ENCODE measurements at regions not wholly inside any gene's neighbourhood (a gene's known extent, or its start where the extent isn't known, plus 50 kb on each side); places are given as distances from the start of the nearest gene placed in this dataset.
"Not testable (repeated sequence)": the region's sequence is repeated elsewhere in the genome, so short reads cannot be mapped to it uniquely, and the experiment has no call there.

DNA sequence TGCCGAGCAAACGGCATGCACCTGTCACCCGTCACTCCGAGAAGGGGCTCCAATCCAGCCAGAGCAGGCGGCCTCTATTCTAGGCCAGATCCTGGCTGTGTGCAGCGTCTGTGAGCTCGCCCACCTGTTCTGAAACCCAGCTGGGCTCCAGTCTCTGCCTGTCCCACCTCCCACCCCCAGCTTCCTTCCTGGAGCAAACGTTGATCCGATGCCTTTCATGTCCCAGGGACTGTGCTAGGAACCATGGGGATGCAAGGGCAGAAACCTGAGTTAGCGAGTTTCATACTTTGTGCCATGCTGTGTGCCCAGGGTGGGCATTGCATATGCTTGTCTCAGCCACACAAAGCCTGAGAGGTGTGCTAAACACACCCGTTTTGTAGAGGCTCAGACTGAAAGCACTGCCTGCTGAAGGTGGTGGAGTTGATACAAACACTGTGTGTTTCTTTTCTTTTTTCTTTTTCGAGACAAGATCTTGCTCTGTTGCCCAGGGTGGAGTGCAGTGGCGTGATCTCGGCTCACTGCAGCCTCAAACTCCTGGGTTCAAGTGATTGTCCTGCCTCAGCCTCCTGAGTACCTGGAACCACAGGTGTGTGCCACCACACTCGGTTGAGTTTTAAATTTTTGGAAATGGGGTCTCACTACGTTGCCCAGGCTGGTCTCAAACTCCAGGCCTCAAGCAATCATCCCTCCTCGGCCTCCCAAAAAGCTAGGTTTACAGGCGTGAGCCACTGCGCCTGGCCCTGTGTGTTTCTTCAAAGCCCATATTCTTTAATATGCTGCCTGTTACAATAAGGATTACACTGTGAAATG is 84.1 kb upstream of the MED13L start:
- FAIRE-seq = no peak

DNA sequence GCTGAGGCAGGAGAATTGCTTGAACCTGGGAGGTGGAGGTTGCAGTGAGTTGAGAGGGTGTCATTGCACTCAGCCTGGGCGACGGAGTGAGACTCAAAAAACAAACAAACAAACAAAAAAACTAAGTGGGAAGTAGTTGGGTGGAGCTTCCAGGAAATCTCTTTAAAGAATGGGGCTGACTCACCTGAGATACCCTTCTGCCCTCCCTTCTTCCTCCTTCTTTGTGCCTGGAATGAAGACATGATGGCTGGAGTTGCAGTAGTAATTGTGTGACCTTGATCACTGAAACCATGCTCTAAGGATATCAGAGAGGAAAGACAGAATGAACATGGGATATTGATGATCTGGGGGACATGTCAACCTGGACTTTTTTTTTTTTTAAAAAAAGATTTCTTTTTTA is 87.6 kb upstream of the MED13L start:
- no peak for FAIRE-seq

DNA sequence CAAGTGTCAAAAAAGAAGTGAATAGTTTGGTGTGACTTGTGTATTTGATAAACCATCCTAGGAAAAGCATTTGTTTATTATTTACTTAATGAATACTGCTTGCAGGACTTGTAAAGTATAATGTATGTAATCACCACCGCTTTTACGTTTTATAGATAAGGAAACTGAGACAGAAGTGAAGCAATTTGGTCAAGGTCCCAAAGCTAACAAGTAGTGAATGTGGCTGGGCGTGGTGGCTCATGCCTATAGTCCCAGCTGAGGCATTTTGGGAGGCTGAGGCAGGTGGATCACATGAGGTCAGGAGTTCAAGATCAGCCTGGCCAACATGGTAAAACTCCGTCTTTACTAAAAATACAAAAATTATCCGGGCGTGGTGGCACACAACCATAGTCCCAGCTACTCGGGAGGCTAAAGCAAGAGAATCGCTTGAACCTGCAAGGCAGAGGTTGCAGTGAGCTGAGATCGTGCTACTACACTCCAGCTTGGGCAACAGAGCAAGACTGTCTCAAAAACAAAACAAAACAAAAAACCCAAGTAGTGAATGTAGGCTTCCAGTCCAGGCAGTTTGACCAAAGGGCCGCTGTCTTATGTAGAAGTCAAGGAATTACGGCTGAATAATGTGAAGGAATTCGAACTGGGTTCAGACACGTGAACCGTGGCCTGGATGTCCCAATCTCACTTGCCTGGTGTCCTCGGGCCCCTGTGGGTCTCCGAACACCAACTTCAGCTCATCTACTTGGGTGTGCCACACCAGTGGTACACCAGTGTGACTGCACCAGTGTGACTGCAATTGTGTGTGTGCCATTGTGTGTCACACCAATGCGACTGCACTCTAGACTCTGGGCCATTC is 88.3 kb upstream of the MED13L start:
- no peak for FAIRE-seq

DNA sequence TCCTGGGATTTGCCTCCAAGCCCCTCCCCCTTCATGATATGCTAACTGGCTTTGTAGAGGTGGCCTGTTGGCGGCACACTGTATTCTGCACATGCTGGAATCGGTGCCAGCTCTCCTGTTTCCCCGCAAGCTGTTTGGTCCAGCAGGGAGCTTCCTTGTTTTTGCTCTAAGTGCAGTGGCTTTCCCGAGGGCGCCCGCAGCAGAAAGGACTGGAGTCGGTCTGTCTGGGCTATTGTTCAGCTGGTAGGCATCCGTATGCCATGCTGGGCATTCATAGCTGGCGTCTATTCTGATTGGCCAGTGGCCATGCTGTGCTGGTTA is 88.9 kb upstream of the MED13L start:
- FAIRE-seq = no peak

DNA sequence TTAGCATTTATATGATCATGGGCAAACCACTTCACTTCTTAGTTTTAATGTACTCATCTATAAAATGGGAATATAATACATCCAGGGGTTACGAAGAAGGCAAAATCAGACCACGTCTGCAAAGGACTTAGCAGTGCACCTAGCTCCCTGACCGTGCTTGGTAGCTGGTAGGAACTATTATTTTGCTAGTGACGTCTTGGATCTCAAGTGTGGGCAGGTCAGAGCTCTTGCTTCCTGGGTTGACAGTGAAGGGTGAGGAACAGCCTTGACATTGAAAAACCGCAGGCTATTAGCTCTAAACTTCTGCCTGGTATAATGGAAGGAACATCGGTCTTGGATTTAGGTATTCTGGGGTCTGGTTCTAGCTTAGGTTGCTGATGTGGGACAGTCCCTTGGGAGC is 89.3 kb upstream of the MED13L start:
- FAIRE-seq = no peak

DNA sequence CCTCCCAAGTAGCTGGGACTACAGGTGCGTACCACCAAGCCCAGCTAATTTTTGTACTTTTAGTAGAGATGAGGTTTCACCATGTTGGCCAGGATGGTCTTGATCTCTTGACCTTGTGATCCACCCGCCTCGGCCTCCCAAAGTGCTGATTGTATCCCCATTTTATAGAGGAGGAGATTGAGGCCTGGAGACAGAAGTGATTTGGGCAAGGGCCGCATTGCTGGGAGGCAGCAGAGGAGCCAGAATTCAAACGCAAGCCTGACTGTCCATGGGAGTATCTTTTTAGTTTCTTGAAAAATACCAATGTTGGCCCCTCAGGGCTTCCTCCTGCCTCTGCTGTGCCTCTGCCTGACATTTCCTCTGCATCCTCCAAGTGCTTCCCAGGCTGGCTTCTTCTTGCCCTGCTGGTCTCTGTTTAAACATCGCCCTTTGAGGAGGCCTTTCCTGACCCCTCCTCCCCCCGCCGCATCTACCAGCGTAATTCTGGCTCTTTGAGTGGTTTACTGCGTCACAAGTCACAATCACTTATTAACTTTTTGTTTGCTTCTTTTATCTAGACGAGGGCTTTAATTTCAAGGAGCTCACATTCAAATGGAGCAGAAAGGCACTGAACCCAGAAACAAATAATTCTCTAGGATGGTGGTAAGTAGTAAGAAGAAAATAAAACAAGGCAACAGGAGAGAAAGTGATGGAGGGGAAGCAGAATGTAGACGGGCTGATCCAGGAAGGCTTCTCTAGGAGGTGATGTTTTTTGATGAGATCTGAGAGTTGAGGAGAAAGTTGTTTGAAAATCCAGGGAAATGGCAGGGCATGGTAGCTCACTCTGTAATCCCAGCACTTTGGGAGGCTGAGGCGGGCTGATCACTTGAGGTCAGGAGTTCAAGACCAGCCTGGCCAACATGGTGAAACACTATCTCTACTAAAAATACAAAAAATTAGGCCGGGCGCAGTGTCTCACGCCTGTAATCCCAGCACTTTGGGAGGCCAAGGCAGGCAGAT is 91.0 kb upstream of the MED13L start:
- no peak for FAIRE-seq

DNA sequence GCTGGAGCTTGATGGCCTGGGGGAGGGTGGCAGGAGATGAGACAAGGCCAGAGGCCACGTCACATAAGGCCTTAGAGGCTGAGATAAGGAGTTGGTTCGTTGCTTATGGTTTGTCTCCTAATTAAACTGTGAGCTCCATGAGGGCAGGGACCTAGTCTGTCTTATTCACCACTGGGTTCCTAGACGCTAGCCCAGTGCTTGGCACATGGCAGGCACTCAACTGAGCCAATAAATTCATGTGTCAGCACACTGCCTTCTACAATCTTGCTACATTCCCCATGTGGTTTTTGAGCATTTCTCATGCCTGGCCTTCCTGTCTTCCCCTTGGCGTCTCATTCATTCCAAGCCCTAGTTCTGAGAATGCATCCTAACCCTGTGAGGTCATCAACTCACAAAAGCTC is 92.5 kb upstream of the MED13L start:
- FAIRE-seq = no peak

DNA sequence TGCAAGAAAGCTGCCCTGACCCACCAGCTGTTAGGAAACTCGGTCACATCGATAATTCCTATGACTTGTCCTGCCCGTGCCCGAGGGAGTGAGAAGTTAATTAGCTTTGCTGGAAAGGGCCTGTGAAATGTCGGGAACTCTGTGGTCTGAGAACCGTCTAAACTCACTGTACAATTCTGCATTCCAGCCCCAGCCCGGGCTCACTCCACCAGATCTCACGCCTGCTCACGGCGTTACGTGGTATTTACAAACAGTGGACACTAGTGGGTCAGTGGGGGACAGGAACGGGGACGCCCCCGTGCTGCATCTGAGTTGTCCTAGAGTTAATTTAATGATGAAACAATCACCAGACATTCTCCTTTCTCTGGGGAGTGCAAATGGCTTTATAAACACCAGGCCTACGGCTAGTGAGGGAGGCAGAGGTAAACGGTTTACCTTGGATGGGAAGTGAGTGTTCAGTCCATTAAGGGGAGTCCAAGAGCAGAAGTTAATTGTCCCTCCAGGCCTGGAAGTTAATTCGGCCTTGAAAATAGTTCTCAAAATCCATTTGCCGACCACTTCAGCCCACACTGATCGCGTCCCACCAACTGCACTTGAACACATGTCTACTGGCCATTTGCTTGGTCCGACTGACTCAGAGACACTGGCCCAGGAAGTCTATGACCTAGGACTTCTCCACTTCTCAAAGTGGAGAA is 93.5 kb upstream of the MED13L start:
- no peak for FAIRE-seq

DNA sequence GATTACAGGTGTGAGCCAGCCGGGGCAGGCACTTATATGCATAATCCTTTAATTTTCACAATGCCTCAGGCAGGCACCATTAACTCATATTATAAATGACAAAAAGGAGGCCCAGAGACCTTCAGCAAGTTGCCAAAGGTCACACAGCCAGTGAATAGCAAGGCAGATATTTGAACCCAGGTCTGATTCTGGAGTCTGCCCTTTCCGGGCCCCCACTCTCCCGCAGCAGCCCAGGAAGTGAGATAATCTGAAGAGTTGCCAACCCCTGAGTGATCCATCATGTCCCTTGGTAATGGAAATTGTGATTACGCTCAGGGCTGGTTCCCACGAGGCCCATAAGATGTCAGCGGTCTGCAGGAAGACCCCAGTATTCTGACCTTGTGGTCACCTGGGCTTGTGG is 95.3 kb upstream of the MED13L start:
- FAIRE-seq = no peak

DNA sequence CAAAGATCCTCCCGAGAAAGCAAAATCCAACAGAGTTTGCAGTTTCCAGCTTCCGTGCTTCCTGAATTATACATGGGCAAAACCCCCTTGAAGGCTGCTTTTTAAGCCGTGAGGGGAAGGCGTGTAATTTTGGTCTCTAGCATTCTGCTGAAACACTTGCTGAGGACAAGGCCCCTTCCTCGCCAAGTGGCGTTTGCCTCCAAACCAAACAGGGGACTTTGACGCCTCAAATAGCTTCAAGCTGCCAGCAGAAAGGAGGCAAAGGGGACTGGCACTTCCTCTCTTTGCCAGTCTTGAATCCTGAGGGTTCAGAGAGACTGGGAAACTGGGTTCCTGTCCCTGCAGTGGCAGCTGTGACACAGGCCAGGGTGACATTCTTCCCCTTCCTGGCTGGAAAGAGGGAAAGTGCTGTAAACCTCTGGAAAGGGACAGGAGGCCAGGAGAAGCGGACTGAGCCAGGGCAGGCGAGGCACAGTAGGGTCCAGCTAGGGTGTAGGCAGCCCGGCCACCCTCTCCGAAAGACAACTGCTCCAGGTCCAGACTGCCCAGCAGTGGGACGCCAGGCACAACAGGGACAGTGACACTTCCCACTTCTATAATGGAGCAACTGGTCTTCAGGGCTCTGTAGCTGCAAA is 96.2 kb upstream of the MED13L start:
- no peak for FAIRE-seq

DNA sequence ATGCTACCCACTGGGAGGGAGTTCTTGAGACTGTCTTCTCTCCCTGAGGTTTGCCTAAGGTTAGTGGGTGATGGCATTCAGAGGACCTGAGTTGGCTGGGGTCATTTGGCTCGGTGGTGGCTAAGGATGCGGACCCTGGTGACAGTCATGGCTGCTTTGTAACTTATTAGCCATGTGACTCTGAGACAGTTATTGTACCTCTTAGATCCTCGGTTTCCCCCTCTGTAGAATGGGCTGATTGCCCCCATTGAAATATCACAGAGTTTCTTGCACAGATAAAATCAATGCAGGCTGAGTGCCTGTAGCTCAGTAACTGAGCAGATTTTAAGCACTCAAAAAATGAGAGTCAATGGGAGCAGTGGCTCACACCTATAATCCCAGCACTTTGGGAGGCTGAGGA is 96.7 kb upstream of the MED13L start:
- FAIRE-seq = no peak

DNA sequence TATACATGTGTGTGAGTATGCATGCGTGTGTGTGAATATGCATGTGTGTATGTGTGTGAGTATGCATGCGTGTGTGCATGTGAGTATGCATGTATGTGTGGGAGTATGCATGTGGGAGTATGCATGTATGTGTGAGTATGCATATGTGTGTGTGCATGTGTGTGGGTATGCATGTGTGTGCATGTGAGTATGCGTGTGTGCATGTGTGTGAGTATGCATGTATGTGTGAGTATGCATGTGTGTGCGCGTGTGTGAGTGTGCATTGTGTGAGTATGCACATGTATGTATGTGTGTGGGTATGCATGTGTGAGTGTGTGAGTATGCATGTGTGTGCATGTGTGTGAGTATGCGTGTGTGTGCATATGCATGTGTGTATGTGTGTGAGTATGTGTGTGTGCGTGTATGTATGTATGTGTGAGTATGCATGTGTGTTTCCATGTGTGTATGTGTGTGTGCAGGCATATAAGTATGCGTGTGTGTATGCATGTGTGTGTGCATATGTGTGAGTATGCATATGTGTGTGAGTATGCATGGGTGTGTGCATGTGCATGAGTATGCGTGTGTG is 97.9 kb upstream of the MED13L start:
- no peak for FAIRE-seq

DNA sequence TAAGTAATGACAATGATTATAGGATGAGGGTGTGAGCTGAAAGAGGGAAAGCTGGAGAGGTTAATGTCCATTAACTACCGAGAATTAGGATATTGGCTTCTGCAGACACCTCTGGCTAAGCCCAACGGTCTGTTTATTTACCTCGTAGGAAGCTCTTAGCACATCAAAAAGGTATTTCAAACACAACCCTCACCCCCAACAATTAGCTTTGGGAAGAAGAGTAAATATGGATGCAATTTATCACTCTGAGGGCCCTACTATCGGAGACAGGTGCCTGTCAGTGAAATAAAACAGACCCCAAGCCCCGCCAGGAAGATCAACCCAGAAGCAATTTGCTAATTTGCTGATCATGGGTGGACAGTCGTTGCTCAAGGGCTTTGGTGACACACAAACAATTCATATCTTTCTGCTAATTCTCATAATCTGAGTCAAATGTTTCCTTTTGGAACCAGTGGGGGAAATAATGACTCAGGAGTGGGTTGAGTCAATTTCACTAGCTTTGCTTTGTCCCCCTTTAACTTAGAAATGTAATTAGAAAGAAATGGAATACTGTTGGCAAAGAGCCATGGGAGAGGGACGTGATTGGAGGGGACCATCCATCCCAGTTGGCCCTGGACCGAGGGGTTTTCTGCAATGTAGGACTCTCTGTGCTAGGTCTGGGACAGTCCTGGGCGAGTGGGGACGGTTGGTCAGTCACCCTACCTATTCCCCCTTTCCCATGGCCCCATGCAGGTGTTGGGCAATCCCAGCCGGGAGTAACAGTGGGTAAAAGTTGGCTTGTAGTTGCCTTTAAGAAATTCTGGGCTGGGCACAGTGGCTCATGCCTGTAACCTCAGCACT is 99.1 kb upstream of the MED13L start:
- no peak for FAIRE-seq

DNA sequence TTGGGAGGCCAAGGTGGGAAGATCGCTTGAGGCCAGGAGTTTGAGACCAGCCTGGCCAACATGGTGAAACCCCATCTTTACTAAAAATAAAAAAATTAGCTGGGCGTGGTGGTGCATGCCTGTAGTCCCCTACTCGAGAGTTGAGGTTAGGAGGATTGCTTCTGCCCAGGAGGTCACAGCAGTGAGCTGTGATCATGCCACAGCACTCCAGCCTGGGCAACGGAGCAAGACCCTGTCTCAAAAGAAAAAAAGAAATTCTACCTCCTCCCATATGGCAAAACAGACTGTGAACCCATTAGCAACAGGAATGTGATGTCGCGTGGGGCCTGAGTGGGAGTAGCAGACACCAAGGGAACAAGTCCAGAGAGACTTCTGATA is 99.7 kb upstream of the MED13L start:
- FAIRE-seq = not testable (repeated sequence)

DNA sequence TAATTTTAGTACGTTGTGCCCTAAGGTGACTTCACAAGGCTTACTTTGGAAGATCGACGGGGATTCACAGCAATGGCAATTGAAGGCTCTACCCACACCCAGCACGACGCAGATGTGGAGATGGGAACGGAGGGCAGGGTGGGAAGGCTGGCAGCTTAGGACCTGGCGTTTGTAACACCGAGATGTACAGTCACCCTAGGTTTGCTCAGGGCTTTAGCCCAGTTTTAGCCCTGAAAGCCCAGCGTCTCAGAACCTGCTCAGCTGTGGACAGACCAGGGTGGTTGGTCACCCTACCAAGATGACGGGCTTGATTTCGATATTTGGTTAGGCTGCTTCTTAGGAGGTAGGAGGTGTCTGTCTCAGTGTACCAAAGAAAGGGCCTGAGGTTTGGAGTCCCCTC is 100.5 kb upstream of the MED13L start:
- no peak for FAIRE-seq

DNA sequence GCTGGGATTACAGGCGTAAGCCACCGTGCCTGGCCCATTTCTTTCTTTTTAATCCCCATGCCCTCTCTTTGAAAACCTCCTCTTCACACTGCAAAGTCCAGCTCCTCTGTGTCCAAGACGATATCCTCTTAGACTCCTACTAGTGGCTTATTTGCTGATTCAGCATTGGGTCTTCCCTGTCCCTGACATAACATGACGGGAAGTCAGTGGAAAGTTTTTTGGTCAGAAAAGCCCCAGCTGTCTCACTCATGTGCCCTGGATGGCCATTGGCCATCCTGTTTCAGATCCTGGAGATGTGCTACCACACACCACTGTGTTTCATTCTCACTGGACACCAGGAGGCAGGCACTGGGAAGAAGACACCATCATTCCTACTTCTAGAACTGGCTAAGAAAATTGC is 102.6 kb upstream of the MED13L start:
- FAIRE-seq = no peak

DNA sequence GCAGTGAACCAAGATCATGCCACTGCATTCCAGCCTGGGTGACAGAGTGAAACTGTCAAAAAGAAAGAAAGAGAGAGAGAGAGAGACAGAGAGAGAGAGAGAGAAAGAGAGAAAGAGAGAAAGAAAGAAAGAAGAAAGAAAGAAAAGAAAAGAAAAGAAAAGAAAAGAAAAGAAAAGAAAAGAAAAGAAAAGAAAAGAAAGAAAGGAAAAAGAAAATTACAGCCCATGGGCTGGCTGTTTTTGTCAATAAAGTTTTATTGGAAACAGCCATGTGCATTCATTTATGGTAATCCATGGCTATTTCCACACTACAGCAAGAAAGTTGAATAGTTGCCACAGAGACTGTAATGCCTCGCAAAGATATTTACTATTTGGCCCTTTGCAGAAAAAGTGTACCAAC is 103.2 kb upstream of the MED13L start:
- not testable (repeated sequence) for FAIRE-seq

DNA sequence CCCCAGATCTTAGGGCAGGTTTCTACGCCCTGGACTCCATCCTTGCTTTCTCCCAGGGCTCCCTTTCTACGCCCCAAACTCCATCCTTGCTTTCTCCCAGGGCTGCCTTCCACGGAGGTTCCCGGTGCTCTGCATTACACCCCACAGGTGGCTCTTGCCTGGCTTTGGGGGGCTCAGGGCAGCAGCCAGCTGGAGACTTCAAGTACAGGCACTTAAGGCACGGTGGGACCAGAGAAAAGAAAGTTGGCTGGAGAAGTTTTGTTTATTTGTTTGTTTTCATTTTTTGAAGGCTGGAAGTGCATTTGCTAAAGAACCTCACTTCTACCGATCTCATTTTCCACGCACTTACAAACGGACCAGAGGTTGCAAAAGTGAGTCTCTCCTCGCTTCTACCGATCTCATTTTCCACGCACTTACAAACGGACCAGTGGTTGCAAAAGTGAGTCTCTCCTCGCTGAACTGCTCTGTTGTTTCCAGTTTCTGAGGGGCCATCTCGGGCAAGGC is 103.8 kb upstream of the MED13L start:
- no peak for FAIRE-seq

DNA sequence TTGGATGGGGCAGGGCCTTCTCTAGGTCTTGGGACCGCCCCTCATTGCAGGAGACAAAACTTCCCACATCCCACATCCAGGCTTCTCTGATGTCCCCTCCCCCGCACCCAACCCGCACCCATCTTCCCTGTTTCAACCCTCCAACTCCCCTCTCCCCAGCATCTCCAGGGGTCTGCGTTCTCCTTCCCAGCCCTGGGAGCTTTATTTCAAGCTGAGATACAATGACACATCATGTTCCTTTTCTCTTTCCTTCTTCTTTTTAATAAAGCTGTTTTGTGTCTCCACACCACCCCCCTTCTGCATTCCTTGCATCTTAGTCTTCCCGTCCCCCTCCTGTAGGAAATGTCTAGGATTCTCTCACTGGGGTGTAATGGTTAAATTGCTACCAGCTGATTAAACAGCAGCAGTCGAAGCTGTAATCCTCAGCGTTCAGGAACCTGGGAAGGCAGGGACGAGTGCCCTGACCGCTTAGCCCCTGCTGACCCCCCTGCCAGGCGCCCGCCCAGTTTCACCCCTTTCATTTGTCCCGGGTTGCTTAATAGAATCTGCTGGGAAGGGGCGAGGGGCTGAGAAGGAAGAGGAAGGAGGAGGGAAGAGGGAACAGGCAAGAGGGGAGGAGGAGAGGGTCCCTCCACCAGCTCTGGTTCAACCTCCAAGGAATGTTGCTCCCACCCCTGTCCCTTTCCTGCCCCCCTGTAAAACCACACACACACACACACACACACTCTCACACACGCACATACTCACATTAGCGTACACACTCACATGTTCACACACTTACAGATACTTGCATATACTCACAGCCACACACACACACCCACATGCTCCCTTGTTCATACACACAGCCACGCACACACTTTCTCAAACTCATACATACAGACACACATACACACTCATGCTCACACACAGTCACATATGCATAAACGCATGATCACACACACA is 104.5 kb upstream of the MED13L start:
- no peak for FAIRE-seq
